H7 (cell line): ENCODE measurements at regions not wholly inside any gene's neighbourhood (a gene's known extent, or its start where the extent isn't known, plus 50 kb on each side); places are given as distances from the start of the nearest gene placed in this dataset.

Source experiments
- DNase-seq: peaks from one replicate; pipeline ENCODE4 v3.0.0; 2012
- H3K27me3 ChIP-seq: 2 replicates; pipeline ENCODE4 v1.6.0; 2011; ENCODE audit warnings: mild to moderate bottlenecking, low read length; ENCODE audit not compliant: control insufficient read depth, insufficient read depth
- H3K36me3 ChIP-seq: replicated peaks from 2 replicates; pipeline ENCODE4 v1.5.1; 2011; ENCODE audit warnings: low read length; ENCODE audit not compliant: control insufficient read depth, insufficient read depth
- H3K4me3 ChIP-seq: 2 replicates; pipeline ENCODE4 v1.5.1; 2011; ENCODE audit warnings: low read depth, mild to moderate bottlenecking, control low read depth, low read length, moderate library complexity; ENCODE audit not compliant: insufficient read depth

DNA sequence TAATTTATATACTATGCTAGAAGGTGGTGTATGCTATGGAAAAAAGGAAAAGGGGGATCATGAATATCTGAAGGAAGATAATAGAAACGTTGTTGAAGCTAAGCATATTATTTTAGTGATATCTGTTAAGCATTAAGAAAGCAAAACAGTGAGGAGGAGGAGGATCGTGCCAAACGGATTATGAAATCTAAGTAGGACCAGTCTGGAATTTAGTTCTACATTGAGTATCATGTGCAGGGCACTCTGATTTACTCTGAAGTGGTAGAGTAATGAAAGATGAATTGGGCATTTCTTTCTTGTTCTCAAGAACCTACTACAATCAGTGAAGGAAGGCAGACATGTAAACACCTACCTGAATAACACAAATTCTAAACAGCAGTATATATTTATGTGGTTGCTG lies 195.3 kb downstream of the CYB561 start:
- H3K27me3 ChIP-seq, result no peaks in the 10 kb centered on the region
- no peak overlapping the region for H3K4me3 ChIP-seq
- no peaks in the 10 kb centered on the region for H3K36me3 ChIP-seq
- DNase-seq, result no peak

DNA sequence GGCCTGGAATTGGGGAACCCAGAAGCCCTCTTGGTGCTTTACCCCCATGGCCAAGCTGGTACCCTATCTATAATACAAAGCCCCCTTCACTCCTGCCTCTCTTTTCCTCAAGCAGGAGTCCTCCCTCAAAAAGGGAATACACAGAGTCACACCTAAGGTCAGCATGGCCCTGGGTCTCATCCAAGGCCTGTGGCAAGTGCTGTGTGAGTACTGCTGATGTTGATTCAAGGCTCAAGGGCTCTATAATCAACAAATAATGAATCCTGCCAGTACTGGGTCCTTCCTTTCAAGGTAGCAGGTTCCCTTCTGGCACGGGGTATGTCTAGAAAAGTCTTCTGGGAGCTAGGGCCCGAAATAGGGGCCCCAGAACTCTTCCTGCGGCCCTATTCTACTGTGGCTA lies 187.3 kb downstream of the CYB561 start:
- Histone ChIP-seq H3K36me3 (no peaks in the 10 kb centered on the region), H3K4me3 (no peak overlapping the region), H3K27me3 (no peaks in the 10 kb centered on the region)
- DNase-seq, result no peak

DNA sequence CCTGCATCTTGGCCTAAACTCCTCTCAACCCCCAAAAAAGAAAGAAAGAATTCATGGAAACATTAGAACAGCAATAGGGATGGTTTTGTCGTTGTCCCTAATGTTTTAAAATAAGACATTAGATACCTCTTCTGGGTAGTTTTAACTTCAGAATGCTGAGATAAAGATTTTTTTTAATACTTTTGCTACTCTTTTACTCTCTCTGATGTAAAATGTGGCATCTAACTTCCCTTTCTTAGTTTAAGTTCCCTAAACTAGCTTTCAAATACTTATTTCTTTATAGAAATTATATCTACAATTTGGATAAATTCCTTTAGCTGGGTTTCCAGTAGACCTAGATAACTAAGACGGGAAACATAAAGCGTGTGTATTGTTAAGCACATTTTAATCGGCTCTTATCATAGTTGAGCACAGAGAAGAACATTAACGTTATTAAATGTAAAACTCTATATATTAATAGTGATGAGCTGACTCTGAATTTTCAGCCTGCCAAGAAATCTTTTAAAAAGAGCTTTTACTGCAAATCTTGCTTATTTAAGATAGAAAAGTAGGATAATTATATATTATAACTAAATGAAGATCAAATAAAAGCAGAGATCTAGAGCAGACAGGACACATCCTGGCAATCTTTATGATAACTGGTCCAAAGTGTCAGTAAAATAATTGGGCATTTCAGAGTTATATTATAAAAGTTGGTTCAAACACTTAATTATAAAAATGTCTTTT lies 183.2 kb downstream of the CYB561 start:
- no peak for DNase-seq

DNA sequence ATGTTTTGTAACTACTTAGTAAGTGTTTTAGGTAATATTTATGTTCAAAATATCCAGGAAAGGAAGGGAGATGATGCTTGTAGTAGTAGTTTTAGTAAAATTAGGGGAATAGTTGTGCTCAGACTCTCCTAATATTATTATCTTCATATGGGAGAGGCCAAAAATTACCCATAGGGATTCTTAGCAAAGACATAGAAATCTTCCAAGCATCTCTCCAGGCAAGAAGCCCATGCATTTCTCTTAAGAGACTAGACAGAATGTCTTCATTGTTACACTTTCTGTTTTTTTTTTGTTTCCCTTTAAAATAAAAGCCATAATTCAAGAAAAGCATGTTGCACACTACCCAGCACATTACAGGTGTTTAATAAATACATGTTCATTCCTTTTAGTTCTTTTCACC lies 180.6 kb downstream of the CYB561 start:
- H3K36me3 ChIP-seq, result no peaks in the 10 kb centered on the region
- H3K27me3 ChIP-seq, result no peaks in the 10 kb centered on the region
- no peak overlapping the region for H3K4me3 ChIP-seq
- DNase-seq, result no peak

More for the DNA sequence above, 183.2 kb downstream of the CYB561 start:
- H3K36me3 ChIP-seq, result no peaks in the 10 kb centered on the region
- no peak overlapping the region for H3K4me3 ChIP-seq
- H3K27me3 ChIP-seq, result no peaks in the 10 kb centered on the region

DNA sequence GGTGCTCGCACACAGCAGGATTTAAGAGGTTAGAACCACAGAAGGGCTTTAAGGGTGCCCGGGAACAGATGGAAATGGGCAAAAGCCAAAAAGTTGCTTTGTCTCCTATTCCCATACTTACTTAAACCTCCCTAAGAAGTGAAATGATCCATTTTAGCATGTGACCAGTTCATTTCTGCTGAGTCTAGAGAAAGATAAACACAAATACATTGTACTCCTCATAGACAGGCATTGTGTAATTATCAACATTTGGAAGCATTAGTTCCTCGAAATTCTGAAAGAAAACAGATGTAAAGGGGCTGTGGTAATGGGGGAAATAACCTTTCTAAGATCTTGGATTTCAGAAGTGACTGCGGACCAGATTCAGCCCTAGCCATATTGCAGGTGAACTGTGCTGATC lies 178.3 kb downstream of the CYB561 start:
- Histone ChIP-seq H3K27me3 (no peaks in the 10 kb centered on the region), H3K36me3 (no peaks in the 10 kb centered on the region), H3K4me3 (no peak overlapping the region)
- DNase-seq, result no peak

DNA sequence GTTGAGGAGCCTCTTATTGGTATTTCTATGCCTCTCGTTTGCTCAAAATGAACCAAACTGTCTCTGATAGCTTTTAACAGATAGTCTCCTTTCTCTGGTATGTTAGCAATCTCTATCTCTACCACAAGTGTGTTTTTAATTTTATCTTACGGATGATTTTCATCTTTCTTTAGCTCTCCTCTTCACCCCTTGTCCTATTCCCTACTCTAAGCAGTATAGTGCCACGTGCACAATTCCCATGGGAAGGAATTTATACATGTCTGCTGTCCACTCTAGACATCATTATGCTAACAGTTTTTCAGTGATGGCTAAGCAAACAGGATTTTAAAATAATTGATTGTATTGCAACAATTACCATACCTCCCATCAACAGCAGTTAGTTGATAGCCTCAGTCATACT lies 177.3 kb downstream of the CYB561 start:
- Histone ChIP-seq H3K27me3 (no peaks in the 10 kb centered on the region), H3K4me3 (no peak overlapping the region), H3K36me3 (no peaks in the 10 kb centered on the region)
- no peak for DNase-seq

DNA sequence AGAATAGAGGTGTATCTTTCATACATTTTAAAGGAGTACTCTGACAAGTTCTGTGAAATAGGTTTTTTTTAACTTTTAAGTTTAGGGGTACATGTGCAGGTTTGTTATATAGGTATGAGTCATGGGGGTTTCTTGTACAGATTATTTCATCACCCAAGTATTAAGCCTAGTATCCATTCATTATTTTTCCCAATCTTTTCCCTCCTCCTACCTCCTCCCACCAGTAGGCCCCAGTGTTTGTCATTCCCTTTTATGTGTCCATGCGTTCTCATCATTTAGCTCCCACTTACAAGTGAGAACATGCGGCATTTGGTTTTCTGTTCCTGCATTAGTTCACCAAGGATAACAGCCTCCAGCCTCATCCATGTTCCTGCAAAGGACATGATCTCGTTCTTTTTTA lies 175.5 kb downstream of the CYB561 start:
- Histone ChIP-seq H3K27me3 (no peaks in the 10 kb centered on the region), H3K36me3 (no peaks in the 10 kb centered on the region), H3K4me3 (no peak overlapping the region)
- DNase-seq, result no peak

DNA sequence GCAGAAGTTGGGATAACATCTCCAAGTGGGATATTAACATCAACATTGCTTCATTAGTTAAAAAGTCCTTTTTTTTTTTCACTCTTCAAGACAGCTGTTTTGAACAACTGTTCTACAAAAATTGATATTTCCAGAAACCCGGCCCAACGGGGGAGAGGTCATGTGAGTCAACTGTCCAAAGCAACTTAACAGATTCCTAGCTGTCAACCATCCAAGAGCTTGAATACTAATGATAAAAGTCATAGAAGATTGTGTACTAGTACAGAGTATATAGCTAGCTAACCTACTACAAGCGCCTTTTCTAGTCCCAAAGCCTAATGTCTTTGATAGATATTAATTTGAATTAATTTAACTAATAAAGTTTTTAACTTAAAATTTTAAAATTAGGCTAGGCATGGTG lies 172.0 kb downstream of the CYB561 start:
- Histone ChIP-seq H3K27me3 (no peaks in the 10 kb centered on the region), H3K36me3 (no peaks in the 10 kb centered on the region), H3K4me3 (no peak overlapping the region)
- no peak for DNase-seq

DNA sequence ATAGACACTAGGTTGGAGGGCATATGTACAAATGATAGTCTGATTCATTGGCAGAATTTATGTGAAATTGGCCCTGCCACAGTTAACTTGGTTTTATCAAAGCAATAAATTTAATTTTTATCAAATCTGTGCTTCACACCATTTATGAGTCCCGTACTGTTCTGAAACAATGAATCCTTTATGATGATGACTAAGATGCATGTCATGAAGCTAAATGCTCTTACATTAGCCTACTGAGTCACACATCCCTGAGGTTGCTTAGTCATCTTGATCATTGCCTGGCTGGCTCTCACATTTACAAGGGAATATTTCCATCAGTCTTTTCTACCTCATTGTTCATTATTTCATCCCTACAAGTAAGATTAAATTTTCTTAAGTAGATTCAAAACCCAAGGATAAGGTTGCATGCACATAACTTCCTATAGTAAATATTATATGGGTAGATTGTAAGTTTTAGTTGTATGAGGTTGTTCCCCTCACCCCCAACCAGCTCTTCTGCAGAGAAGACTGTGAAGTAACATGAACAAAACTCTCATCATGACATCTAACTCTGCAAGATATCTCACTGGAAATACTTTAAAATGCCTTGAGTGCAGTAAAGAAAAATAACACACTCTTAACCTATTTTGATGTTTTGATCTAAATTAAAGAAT lies 170.7 kb downstream of the CYB561 start:
- no peak for DNase-seq
- H3K36me3 ChIP-seq, result no peaks in the 10 kb centered on the region
- no peaks in the 10 kb centered on the region for H3K27me3 ChIP-seq
- H3K4me3 ChIP-seq, result no peak overlapping the region

DNA sequence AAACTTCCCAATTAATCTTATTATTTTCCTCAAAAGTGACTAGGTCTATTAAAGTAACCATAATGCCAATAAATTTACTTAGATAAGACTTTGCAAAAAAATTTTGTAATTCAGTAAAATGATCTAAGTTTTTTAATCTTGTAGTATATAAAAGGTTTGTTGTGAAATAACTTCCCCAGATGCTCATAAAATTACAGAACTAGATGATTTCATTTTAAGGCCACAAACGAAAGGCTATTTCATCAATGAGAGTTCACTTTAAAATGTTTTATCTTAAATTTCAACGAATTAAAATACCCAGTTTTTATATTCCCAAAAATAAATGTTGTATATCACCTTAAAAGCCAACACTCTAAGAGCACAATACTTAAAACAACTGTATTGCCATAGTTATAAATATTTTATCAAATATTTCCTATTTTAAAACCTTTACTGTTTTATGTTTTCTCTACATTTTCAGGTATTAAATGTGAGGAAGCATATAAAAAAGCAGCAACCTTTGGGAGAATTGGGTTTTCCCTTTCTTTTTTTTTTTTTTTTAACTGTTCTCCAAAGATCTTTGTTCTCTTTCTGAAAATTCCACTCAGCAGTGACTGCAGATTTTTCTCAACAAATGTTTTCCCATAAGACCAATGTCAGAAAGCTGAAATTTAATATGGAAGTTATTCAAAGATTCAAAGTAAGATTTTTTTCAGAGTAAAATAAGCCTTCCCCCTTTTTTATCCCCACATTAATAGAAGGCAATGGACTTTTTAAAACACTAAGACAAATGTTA lies 169.9 kb downstream of the CYB561 start:
- Histone ChIP-seq H3K27me3 (no peaks in the 10 kb centered on the region), H3K4me3 (no peak overlapping the region), H3K36me3 (no peaks in the 10 kb centered on the region)
- no peak for DNase-seq

DNA sequence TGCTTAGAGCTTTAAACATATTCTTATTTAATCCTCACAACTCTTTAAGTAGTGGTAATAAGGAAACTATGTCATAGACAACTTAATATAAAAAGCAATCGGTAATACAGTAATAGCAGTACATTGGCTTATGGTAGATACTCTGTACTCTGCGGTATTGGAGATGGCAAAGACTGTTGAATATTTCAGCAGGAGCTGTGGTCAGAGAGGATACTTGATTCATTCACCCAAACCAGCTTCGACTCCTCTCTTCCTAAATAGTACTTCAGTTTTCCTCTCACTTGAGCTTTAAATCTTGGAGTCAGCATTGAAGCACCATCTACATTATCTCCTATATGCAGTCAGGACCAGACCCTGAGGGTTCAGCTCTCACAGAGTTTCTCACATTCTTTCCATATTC lies 169.3 kb downstream of the CYB561 start:
- no peaks in the 10 kb centered on the region for H3K36me3 ChIP-seq
- no peak overlapping the region for H3K4me3 ChIP-seq
- H3K27me3 ChIP-seq, result no peaks in the 10 kb centered on the region
- no peak for DNase-seq

DNA sequence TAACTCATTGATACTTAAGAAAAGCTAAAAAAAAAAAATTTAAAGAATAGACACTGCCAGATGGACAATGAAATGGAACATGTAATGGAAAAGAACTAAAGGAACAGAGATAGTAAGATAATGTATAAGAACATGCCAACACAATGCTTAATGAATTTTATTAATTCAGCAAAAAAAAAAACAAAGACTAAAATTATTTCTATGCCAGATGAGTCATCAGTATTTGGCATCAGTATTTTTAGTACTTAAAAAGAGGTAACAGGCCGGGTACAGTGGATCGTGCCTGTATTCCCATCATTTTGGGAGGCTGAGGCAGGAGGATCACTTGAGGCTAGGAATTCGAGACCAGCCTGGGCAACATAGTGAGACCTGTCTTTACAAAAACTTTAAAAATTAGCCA lies 168.5 kb downstream of the CYB561 start:
- no peak for DNase-seq
- H3K27me3 ChIP-seq, result no peaks in the 10 kb centered on the region
- no peak overlapping the region for H3K4me3 ChIP-seq
- H3K36me3 ChIP-seq, result no peaks in the 10 kb centered on the region

DNA sequence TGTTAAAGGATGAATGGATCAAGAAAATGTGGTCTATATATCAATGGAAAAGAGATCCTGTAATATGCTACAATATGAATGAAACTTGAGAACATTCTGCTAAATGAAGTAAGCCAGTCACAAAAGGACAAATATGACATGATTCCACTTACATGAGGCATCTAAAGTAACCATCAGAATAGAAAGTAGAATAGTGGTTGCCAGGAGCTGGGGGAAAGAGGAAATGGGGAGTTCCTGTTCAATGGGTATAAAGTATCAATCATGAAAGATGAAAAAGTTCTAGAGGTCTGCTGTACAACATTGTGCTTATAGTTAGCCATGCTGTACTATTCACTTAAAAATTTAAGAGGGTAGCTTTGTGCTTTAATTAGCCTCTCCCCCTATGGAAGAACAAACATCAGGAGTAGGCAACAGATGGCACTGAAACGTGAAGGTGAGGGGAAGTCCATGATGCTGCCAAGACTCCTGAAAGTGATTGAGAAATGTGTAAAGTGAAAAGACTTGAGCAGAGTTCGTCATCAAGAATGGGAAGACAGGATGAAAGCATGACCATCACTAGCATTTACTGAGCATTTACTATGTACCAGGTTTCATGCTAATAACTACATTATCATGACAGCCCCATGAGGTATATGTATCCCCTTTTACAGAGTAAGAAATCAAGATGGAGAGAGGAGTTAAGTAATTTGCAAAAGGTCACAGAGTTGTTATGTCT lies 167.2 kb downstream of the CYB561 start:
- DNase-seq, result no peak
- Histone ChIP-seq H3K4me3 (no peak overlapping the region), H3K36me3 (no peaks in the 10 kb centered on the region), H3K27me3 (no peaks in the 10 kb centered on the region)

DNA sequence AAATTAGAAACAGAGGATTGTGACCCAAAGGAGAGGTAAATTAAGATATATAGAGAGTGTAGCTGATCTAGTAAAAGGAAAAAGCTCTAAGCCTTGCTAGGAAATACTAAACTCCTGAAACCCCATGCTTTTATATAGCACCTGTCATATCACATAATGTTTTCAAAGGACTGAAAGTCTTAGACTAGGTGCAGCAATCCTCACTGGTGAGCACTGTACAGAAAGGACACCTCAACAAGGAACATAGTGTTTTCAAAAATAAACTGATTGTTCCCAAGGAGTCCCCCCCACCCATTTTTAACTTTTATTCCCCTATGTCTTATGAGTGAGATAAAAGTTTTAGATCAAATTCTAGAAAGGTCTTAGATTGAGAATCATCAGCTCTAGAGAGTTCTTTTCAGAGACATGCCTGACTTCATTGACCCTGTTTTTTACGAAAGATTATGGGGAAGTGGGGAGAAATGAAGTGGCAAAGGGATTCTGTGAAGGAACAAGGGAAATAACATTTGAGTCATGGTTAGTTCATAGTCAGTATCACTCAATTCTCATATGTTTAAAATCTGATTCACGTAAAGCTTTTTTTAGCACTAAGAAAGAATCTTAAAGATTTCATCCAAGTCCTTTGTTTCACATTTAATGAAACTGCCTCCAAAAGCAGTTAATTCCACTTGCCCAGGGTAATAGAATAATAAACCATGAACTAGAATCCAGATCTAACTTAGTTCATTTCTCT lies 166.4 kb downstream of the CYB561 start:
- Histone ChIP-seq H3K36me3 (no peaks in the 10 kb centered on the region), H3K4me3 (no peak overlapping the region), H3K27me3 (no peaks in the 10 kb centered on the region)
- no peak for DNase-seq
